K562 (cell line): ENCODE measurements at regions not wholly inside any gene's neighbourhood (a gene's known extent, or its start where the extent isn't known, plus 50 kb on each side); places are given as distances from the start of the nearest gene placed in this dataset.

Experiments used
- ATAC-seq: fragments of 200-7000 bp; cut with Tn5 transposase; 3 replicates; pipeline ENCODE4 v1.9.1; 2020; ENCODE audit warnings: moderate library complexity
- BruUV-seq: library from RNA; stranded (reverse); fragments of 400-500 nt; replicated peaks from 2 replicates; lab custom pipeline; 2021; lab: Mats Ljungman, UMichigan
- CTCF ChIA-PET: fragments of 300-600 bp; formaldehyde crosslinking; extraction: SDS; loops from one replicate; lab custom pipeline; 2021; ENCODE audit warnings: low intra/inter-chr PET ratio; lab: Yijun Ruan, JAX
- POLR2A ChIA-PET: fragments of 300-600, 350-650 bp; sonication (Branson Sonifier 250); formaldehyde crosslinking; extraction: SDS; loops from one replicate; lab custom pipeline; 2021; ENCODE audit warnings: antibody characterized with exemption, inconsistent platforms; lab: Yijun Ruan, JAX
- DNase-seq, 4 experiments: peaks; one replicate each; pipeline versions ENCODE4 v3.0.0 to v3.0.0-alpha.2; 2011 to 2018; ENCODE audit warnings: low spot score in 3 of 4, mixed read lengths in 3 of 4; ENCODE audit errors: extremely low read depth in 1 of 4
- FAIRE-seq: peaks from 2 replicates; lab custom pipeline; 2011; peaks lifted over from hg19 to GRCh38; lab: Jason Lieb, UNC
- H2AFZ ChIP-seq: 2 replicates; pipeline ENCODE4 v1.6.0; 2011; ENCODE audit warnings: low read depth, low read length, control low read depth, inconsistent platforms
- H3K27ac ChIP-seq: fragments of 200-600 bp; 3 replicates; pipeline ENCODE4 v1.8.0; 2011; ENCODE audit warnings: low read depth, mild to moderate bottlenecking, control low read depth, inconsistent platforms, low read length, moderate library complexity, mixed read lengths; ENCODE audit errors: extremely low read depth
- H3K27me3 ChIP-seq, 2 experiments: fragments of 300-600 bp in 1 of 2; 2 replicates in 1 of 2; 3 replicates in 1 of 2; pipeline versions ENCODE4 v1.6.0 to v1.8.0; 2011; ENCODE audit warnings: inconsistent platforms in 2 of 2, low read length in 2 of 2, mild to moderate bottlenecking in 1 of 2, mixed read lengths in 1 of 2, moderate library complexity in 1 of 2; ENCODE audit not compliant: control insufficient read depth in 2 of 2, insufficient read depth in 2 of 2
- H3K36me3 ChIP-seq: fragments of 300-600 bp; 3 replicates; pipeline ENCODE4 v1.8.0; 2011; ENCODE audit warnings: mild to moderate bottlenecking, low read length, inconsistent platforms; ENCODE audit not compliant: control insufficient read depth, insufficient read depth
- H3K4me1 ChIP-seq, 2 experiments: fragments of 200-600 bp in 1 of 2; replicated peaks in 1 of 2; 2 replicates in 1 of 2; 3 replicates in 1 of 2; pipeline versions ENCODE4 v1.5.1 to v1.8.0; 2011; ENCODE audit warnings: inconsistent platforms in 2 of 2, low read length in 2 of 2, mild to moderate bottlenecking in 1 of 2, mixed read lengths in 1 of 2, moderate library complexity in 1 of 2; ENCODE audit not compliant: control insufficient read depth in 2 of 2, insufficient read depth in 2 of 2
- H3K4me2 ChIP-seq: 2 replicates; pipeline ENCODE4 v1.6.1; 2011; ENCODE audit warnings: low read length, control low read depth, inconsistent platforms, mixed read lengths; ENCODE audit not compliant: insufficient read depth
- H3K4me3 ChIP-seq: fragments of 200-600 bp; sonication (generic), shearing (Covaris generic); 2 replicates; pipeline ENCODE4 v1.5.1; 2016; ENCODE audit warnings: control low read depth, inconsistent platforms
- H3K79me2 ChIP-seq: fragments of 200-600 bp; 3 replicates; pipeline ENCODE4 v1.8.0; 2011; ENCODE audit warnings: low read length, inconsistent platforms; ENCODE audit not compliant: control insufficient read depth, insufficient read depth
- H3K9ac ChIP-seq, 2 experiments: 2 replicates each; pipeline versions ENCODE4 v1.6.0 to v1.6.1; 2011; ENCODE audit warnings: low read depth in 2 of 2, low read length in 2 of 2, control low read depth in 1 of 2, inconsistent platforms in 1 of 2, mild to moderate bottlenecking in 1 of 2, mixed read lengths in 1 of 2; ENCODE audit not compliant: insufficient read depth in 1 of 2
- H3K9me1 ChIP-seq: one replicate; pipeline ENCODE4 v1.6.0; 2011; ENCODE audit warnings: inconsistent platforms, mild to moderate bottlenecking, low read length, moderate library complexity; ENCODE audit not compliant: control insufficient read depth, insufficient read depth
- H3K9me3 ChIP-seq: replicated peaks from 2 replicates; pipeline ENCODE4 v1.5.1; 2011; ENCODE audit warnings: low read depth, low read length, inconsistent platforms; ENCODE audit not compliant: control insufficient read depth, insufficient read depth
- H4K20me1 ChIP-seq: replicated peaks from 2 replicates; pipeline ENCODE4 v1.6.1; 2011; ENCODE audit warnings: low read length, inconsistent platforms, mixed read lengths; ENCODE audit not compliant: control insufficient read depth, insufficient read depth
- CBX3 ChIP-seq, 2 experiments: IDR thresholded peaks; 1 replicate in 1 of 2; 2 replicates in 1 of 2; pipeline ENCODE4 v1.6.1; 2012; ENCODE audit warnings: inconsistent platforms in 2 of 2, low read length in 2 of 2, borderline replicate concordance in 1 of 2, control low read depth in 1 of 2
- CCAR2 ChIP-seq: fragments of 200-400 bp; formaldehyde crosslinking; IDR thresholded peaks from 2 replicates; pipeline ENCODE4 v1.6.1; 2017; ENCODE audit warnings: mild to moderate bottlenecking, low read depth, low read length
- EP400 ChIP-seq: fragments of 450-650 bp; IDR thresholded peaks from 2 replicates; pipeline ENCODE4 v1.6.1; 2017; ENCODE audit warnings: antibody characterized with exemption, mild to moderate bottlenecking, moderate library complexity
- GTF2E2 ChIP-seq: fragments of 200-800 bp; sonication (Bioruptor generic); IDR thresholded peaks from 2 replicates; pipeline ENCODE4 v1.6.1; 2016; ENCODE audit warnings: missing genetic modification characterization, missing compliant biosample characterization
- MXD1 ChIP-seq: fragments of 250-450 bp; sonication (Bioruptor Pico); IDR thresholded peaks from 2 replicates; pipeline ENCODE4 v1.8.0; 2021; ENCODE audit warnings: borderline replicate concordance, mild to moderate bottlenecking, moderate library complexity; ENCODE audit not compliant: poor library complexity, severe bottlenecking
- PTBP1 ChIP-seq: fragments of 200-400 bp; formaldehyde crosslinking; IDR thresholded peaks from 2 replicates; pipeline ENCODE4 v1.6.1; 2017; ENCODE audit warnings: low read depth, low read length
- SIN3B ChIP-seq: fragments of 450-650 bp; IDR thresholded peaks from 2 replicates; pipeline ENCODE4 v1.6.1; 2017; ENCODE audit warnings: low read depth, mild to moderate bottlenecking, moderate library complexity
- SMARCC2 ChIP-seq: fragments of 450-650 bp; IDR thresholded peaks from 2 replicates; pipeline ENCODE4 v1.6.1; 2017; ENCODE audit warnings: antibody characterized with exemption, moderate library complexity, mild to moderate bottlenecking, low read depth
- YY1 ChIP-seq, 3 experiments: IDR thresholded peaks; 2 replicates each; pipeline ENCODE4 v1.6.1; 2011; ENCODE audit warnings: low read length in 2 of 3, mild to moderate bottlenecking in 2 of 3, moderate library complexity in 2 of 3, borderline replicate concordance in 1 of 3, control low read depth in 1 of 3, low read depth in 1 of 3; ENCODE audit not compliant: insufficient read depth in 3 of 3, insufficient replicate concordance in 2 of 3, control insufficient read depth in 1 of 3, insufficient read length in 1 of 3; ENCODE audit errors: extremely low read depth in 1 of 3
- ZNF217 ChIP-seq: sonication (generic); formaldehyde crosslinking; IDR thresholded peaks from 2 replicates; pipeline ENCODE4 v1.8.0; 2022; ENCODE audit warnings: mild to moderate bottlenecking, missing genetic modification reagents
- ZNF318 ChIP-seq, 2 experiments: fragments of 450-650 bp; IDR thresholded peaks; 2 replicates each; pipeline ENCODE4 v1.6.1; 2016; ENCODE audit warnings: mild to moderate bottlenecking in 2 of 2, borderline replicate concordance in 1 of 2, low read depth in 1 of 2, moderate library complexity in 1 of 2
- ZNF639 ChIP-seq, 2 experiments: fragments of 200-800 bp in 1 of 2; sonication (Bioruptor generic) in 1 of 2; sonication (generic) in 1 of 2; formaldehyde crosslinking in 1 of 2; IDR thresholded peaks in 1 of 2; conservative IDR thresholded peaks in 1 of 2; 2 replicates each; pipeline versions ENCODE4 v1.5.0 to v1.6.1; 2016 to 2020; ENCODE audit warnings: missing compliant biosample characterization in 1 of 2, missing genetic modification characterization in 1 of 2, missing genetic modification reagents in 1 of 2
- in situ Hi-C: fragments of 300-500 bp; cut with MboI; formaldehyde crosslinking; loops from 4 replicates; pipeline ENCODE4 v1.15.0; 2018; ENCODE audit warnings: inconsistent platforms, mixed read lengths
- intact Hi-C: fragments of 100-400 bp; cut with micrococcal nuclease; formaldehyde crosslinking; loops from 2 replicates; pipeline ENCODE4 v1.14.2; 2022

GRCh38 chr1:79945391-79945790, 938.9 kb upstream of the ADGRL4 start:
- intact Hi-C loops (no loop called here), in situ Hi-C loops (no loop called here)
- Histone ChIP-seq H2AFZ (no peak overlapping the region), H3K4me1 (no peaks in the 10 kb centered on the region), H3K27ac (no peak overlapping the region), H3K79me2 (no peaks in the 10 kb centered on the region), H3K4me2 (no peak overlapping the region), H3K4me3 (no peak overlapping the region), H3K9me1 (no peaks in the 10 kb centered on the region), H3K36me3 (no peaks in the 10 kb centered on the region), H3K27me3 (no peaks in the 10 kb centered on the region), H3K9me3 (no peaks in the 10 kb centered on the region), H3K9ac (no peak overlapping the region), H4K20me1 (no peaks in the 10 kb centered on the region)
- no peak for ATAC-seq
- no peak for FAIRE-seq
- no TSS peak for BruUV-seq
- POLR2A ChIA-PET: no interaction called here
- CTCF ChIA-PET: no interaction called here
- DNase-seq: no peak
- TF ChIP-seq SIN3B (no peak), ZNF318 (IDR thresholded peaks at IDR 0.05; ENCODE audit: borderline replicate concordance in 1 of 2, low read depth in 1 of 2) (no peak), MXD1 (no peak), PTBP1 (no peak), ZNF639 (CRISPR knock-in tag; conservative IDR thresholded peaks at IDR 0.05 in 1 of 2, IDR thresholded peaks at IDR 0.05 in 1 of 2) (no peak), SMARCC2 (no peak), CCAR2 (no peak), EP400 (no peak), GTF2E2 (tag) (no peak), YY1 (IDR thresholded peaks at IDR 0.05; ENCODE audit: borderline replicate concordance in 1 of 3, control insufficient read depth in 1 of 3, extremely low read depth in 1 of 3, insufficient read depth in 3 of 3, insufficient read length in 1 of 3, insufficient replicate concordance in 2 of 3, low read depth in 1 of 3, low read length in 2 of 3) (no peak), ZNF217 (CRISPR knock-in tag) (no peak), CBX3 (IDR thresholded peaks at IDR 0.05; ENCODE audit: borderline replicate concordance in 1 of 2, low read length in 2 of 2) (no peak)
